ENCODE measurements at regions not wholly inside any gene's neighbourhood (a gene's known extent, or its start where the extent isn't known, plus 50 kb on each side); places are given as distances from the start of the nearest gene placed in this dataset.
A peak's percentile ranks its signal among the peaks of the same experiment; 100 is the strongest.

- Histone ChIP-seq H3K4me1 (ENCODE audit: low read depth) (no peaks in the 10 kb centered on the region), H3K4me3 (no peak overlapping the region), H3K27ac (no peak overlapping the region), H3K36me3 (no peaks in the 10 kb centered on the region), H3K27me3 (peaks cover 6% of the 10 kb centered on the region), H3K9me3 (ENCODE audit: low read depth) (no peaks in the 10 kb centered on the region)
- TF ChIP-seq CTCF (IDR thresholded peaks at IDR 0.05; ENCODE audit: low read depth, low read length) = no peak
- no peak for DNase-seq (ENCODE audit: low read depth in 1 of 2, low spot score in 1 of 2)
These were observed 116.2 kb upstream of the CNTLN start for GRCh38 chr9:17018540-17019196.

- Histone ChIP-seq H3K4me1 (ENCODE audit: low read depth) (no peaks in the 10 kb centered on the region), H3K27ac (no peak overlapping the region), H3K27me3 (peaks cover 6% of the 10 kb centered on the region), H3K36me3 (no peaks in the 10 kb centered on the region), H3K9me3 (ENCODE audit: low read depth) (no peaks in the 10 kb centered on the region), H3K4me3 (no peak overlapping the region)
- TF ChIP-seq CTCF (IDR thresholded peaks at IDR 0.05; ENCODE audit: low read depth, low read length) = no peak
- DNase-seq (ENCODE audit: low read depth in 1 of 2, low spot score in 1 of 2) = peak in 1 of 2 donors; percentile 21
These were observed 116.8 kb upstream of the CNTLN start for GRCh38 chr9:17017931-17018491.

- Histone ChIP-seq H3K4me1 (ENCODE audit: low read depth) (no peaks in the 10 kb centered on the region), H3K9me3 (ENCODE audit: low read depth) (no peaks in the 10 kb centered on the region), H3K4me3 (no peak overlapping the region), H3K27me3 (peaks cover 6% of the 10 kb centered on the region), H3K36me3 (no peaks in the 10 kb centered on the region), H3K27ac (no peak overlapping the region)
- DNase-seq (ENCODE audit: low read depth in 1 of 2, low spot score in 1 of 2) = no peak
- no peak for TF ChIP-seq CTCF (IDR thresholded peaks at IDR 0.05; ENCODE audit: low read depth, low read length)
These were observed 120.9 kb upstream of the CNTLN start for GRCh38 chr9:17013891-17014290.

- TF ChIP-seq CTCF (IDR thresholded peaks at IDR 0.05; ENCODE audit: low read depth, low read length) = no peak
These were observed 121.8 kb upstream of the CNTLN start for GRCh38 chr9:17013010-17013409.

GRCh38 chr9:17011880-17012279 lies 123.0 kb upstream of the CNTLN start:
- no peak overlapping the region for H3K4me3 ChIP-seq
- TF ChIP-seq CTCF (IDR thresholded peaks at IDR 0.05; ENCODE audit: low read depth, low read length) = no peak
- H3K9me3 ChIP-seq (ENCODE audit: low read depth) = no peaks in the 10 kb centered on the region
- H3K27me3 ChIP-seq = no peaks in the 10 kb centered on the region
- H3K4me1 ChIP-seq (ENCODE audit: low read depth) = no peaks in the 10 kb centered on the region
- no peaks in the 10 kb centered on the region for H3K36me3 ChIP-seq
- DNase-seq (ENCODE audit: low read depth in 1 of 2, low spot score in 1 of 2) = no peak
- no peak overlapping the region for H3K27ac ChIP-seq

More at GRCh38 chr9:17013010-17013409, 121.8 kb upstream of the CNTLN start:
- Histone ChIP-seq H3K4me3 (no peak overlapping the region), H3K4me1 (ENCODE audit: low read depth) (no peaks in the 10 kb centered on the region), H3K27me3 (peaks cover 3% of the 10 kb centered on the region), H3K9me3 (ENCODE audit: low read depth) (no peaks in the 10 kb centered on the region), H3K27ac (no peak overlapping the region), H3K36me3 (no peaks in the 10 kb centered on the region)
- no peak for DNase-seq (ENCODE audit: low read depth in 1 of 2, low spot score in 1 of 2)

Data from cardiac muscle cell (in vitro differentiated cells and primary cell).